ENCODE measurements at regions not wholly inside any gene's neighbourhood (a gene's known extent, or its start where the extent isn't known, plus 50 kb on each side); places are given as distances from the start of the nearest gene placed in this dataset.

- TF ChIP-seq CTCF (IDR thresholded peaks at IDR 0.05): no peak
- TF ChIP-seq POLR2A (IDR thresholded peaks at IDR 0.05): no peak
These were observed 129.6 kb downstream of the SLC17A6 start for GRCh38 chr11:22467741-22468140.
